ENCODE measurements at regions not wholly inside any gene's neighbourhood (a gene's known extent, or its start where the extent isn't known, plus 50 kb on each side); places are given as distances from the start of the nearest gene placed in this dataset.

- TF ChIP-seq TAF1 (IDR thresholded peaks at IDR 0.05; ENCODE audit: borderline replicate concordance, insufficient read depth, low read length) (no peak), POLR2AphosphoS5 (IDR thresholded peaks at IDR 0.05; ENCODE audit: low read depth, low read length) (no peak), REST (IDR thresholded peaks at IDR 0.05; ENCODE audit: insufficient read depth in 1 of 2, low read depth in 2 of 2, low read length in 2 of 2) (no peak), SIN3A (IDR thresholded peaks at IDR 0.05; ENCODE audit: borderline replicate concordance, insufficient read depth, low read length) (no peak), FOXP2 (optimal IDR thresholded peaks at IDR 0.05; ENCODE audit: borderline replicate concordance, extremely low read depth, extremely low read length, insufficient read depth) (no peak)
Observed at GRCh38 chr2:4101936-4102335, 398.6 kb downstream of the DCDC2C start.

DNA sequence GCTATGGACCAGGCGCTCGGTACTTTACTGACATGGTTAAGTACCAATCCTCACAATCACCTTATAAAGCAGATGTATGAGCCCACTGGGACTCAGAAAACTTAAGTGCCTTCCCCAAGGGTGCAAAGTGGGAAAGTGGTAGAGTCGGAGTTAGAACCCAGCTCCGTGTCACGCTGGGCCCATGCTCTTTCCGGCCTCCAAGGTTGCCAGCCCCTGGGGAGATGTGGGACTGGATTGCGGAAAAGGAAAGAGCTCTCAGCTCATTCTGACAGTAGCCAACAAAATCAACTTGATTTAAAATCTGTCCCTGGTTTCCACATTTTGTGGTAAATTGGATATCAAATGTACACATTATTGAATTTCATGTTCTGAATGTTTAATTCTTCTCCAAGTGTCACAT, 403.8 kb downstream of the DCDC2C start:
- TF ChIP-seq REST (IDR thresholded peaks at IDR 0.05; ENCODE audit: insufficient read depth in 1 of 2, low read depth in 2 of 2, low read length in 2 of 2): no peak
- no peak for TF ChIP-seq FOXP2 (optimal IDR thresholded peaks at IDR 0.05; ENCODE audit: borderline replicate concordance, extremely low read depth, extremely low read length, insufficient read depth)
- no peak for TF ChIP-seq SIN3A (IDR thresholded peaks at IDR 0.05; ENCODE audit: borderline replicate concordance, insufficient read depth, low read length)
- no peak for TF ChIP-seq TAF1 (IDR thresholded peaks at IDR 0.05; ENCODE audit: borderline replicate concordance, insufficient read depth, low read length)
- no peak for TF ChIP-seq POLR2AphosphoS5 (IDR thresholded peaks at IDR 0.05; ENCODE audit: low read depth, low read length)

GRCh38 chr2:4110273-4110672, 406.9 kb downstream of the DCDC2C start:
- TF ChIP-seq POLR2AphosphoS5 (IDR thresholded peaks at IDR 0.05; ENCODE audit: low read depth, low read length): no peak
- no peak for TF ChIP-seq SIN3A (IDR thresholded peaks at IDR 0.05; ENCODE audit: borderline replicate concordance, insufficient read depth, low read length)
- TF ChIP-seq FOXP2 (optimal IDR thresholded peaks at IDR 0.05; ENCODE audit: borderline replicate concordance, extremely low read depth, extremely low read length, insufficient read depth): no peak
- no peak for TF ChIP-seq REST (IDR thresholded peaks at IDR 0.05; ENCODE audit: insufficient read depth in 1 of 2, low read depth in 2 of 2, low read length in 2 of 2)
- TF ChIP-seq TAF1 (IDR thresholded peaks at IDR 0.05; ENCODE audit: borderline replicate concordance, insufficient read depth, low read length): no peak

GRCh38 chr2:4122726-4123125, 419.4 kb downstream of the DCDC2C start:
- TF ChIP-seq POLR2AphosphoS5 (IDR thresholded peaks at IDR 0.05; ENCODE audit: low read depth, low read length) (no peak), REST (IDR thresholded peaks at IDR 0.05; ENCODE audit: insufficient read depth in 1 of 2, low read depth in 2 of 2, low read length in 2 of 2) (no peak), TAF1 (IDR thresholded peaks at IDR 0.05; ENCODE audit: borderline replicate concordance, insufficient read depth, low read length) (no peak), FOXP2 (optimal IDR thresholded peaks at IDR 0.05; ENCODE audit: borderline replicate concordance, extremely low read depth, extremely low read length, insufficient read depth) (no peak), SIN3A (IDR thresholded peaks at IDR 0.05; ENCODE audit: borderline replicate concordance, insufficient read depth, low read length) (no peak)

GRCh38 chr2:4130651-4131050, 427.3 kb downstream of the DCDC2C start:
- no peak for TF ChIP-seq REST (IDR thresholded peaks at IDR 0.05; ENCODE audit: insufficient read depth in 1 of 2, low read depth in 2 of 2, low read length in 2 of 2)
- TF ChIP-seq POLR2AphosphoS5 (IDR thresholded peaks at IDR 0.05; ENCODE audit: low read depth, low read length): no peak
- no peak for TF ChIP-seq FOXP2 (optimal IDR thresholded peaks at IDR 0.05; ENCODE audit: borderline replicate concordance, extremely low read depth, extremely low read length, insufficient read depth)
- TF ChIP-seq SIN3A (IDR thresholded peaks at IDR 0.05; ENCODE audit: borderline replicate concordance, insufficient read depth, low read length): no peak
